ENCODE measurements at regions not wholly inside any gene's neighbourhood (a gene's known extent, or its start where the extent isn't known, plus 50 kb on each side); places are given as distances from the start of the nearest gene placed in this dataset.

- Histone ChIP-seq H3K79me2 (ENCODE audit: control insufficient read depth, insufficient read depth, low read length) (no peaks in the 10 kb centered on the region), H2AFZ (ENCODE audit: low read depth, low read length) (no peak overlapping the region), H3K9ac (replicated peaks; ENCODE audit: extremely low read depth, insufficient read depth, low read length) (no peak overlapping the region), H3K4me2 (ENCODE audit: insufficient read depth, low read length) (no peak overlapping the region), H3K27me3 (ENCODE audit: control insufficient read depth in 2 of 2, insufficient read depth in 2 of 2, low read length in 2 of 2) (no peaks in the 10 kb centered on the region), H3K27ac (ENCODE audit: insufficient read depth, low read depth, low read length) (no peak overlapping the region), H3K4me3 (replicated peaks in 1 of 3; ENCODE audit: insufficient read depth in 1 of 3, low read depth in 1 of 3, low read length in 3 of 3) (no peak overlapping the region), H3K36me3 (ENCODE audit: control insufficient read depth in 2 of 2, extremely low read depth in 1 of 2, insufficient read depth in 2 of 2, low read length in 2 of 2) (no peaks in the 10 kb centered on the region), H3K4me1 (ENCODE audit: control insufficient read depth, extremely low read depth, insufficient read depth, low read length) (no peaks in the 10 kb centered on the region), H3K9me3 (replicated peaks; ENCODE audit: control insufficient read depth, insufficient read depth, low read length) (no peaks in the 10 kb centered on the region), H3K9me1 (replicated peaks; ENCODE audit: control insufficient read depth, extremely low read depth, insufficient read depth, low read length) (no peaks in the 10 kb centered on the region), H4K20me1 (replicated peaks; ENCODE audit: control insufficient read depth, extremely low read depth, insufficient read depth, low read length) (no peaks in the 10 kb centered on the region)
- TF ChIP-seq GATA2 (IDR thresholded peaks at IDR 0.05; ENCODE audit: insufficient read depth, insufficient read length, low read depth, low read length) (no peak), MYC (IDR thresholded peaks at IDR 0.05; ENCODE audit: low read depth, low read length) (no peak), EZH2 (IDR thresholded peaks at IDR 0.05; ENCODE audit: borderline replicate concordance, low read depth, low read length, severe bottlenecking) (no peak), POLR2AphosphoS5 (IDR thresholded peaks at IDR 0.05; ENCODE audit: insufficient read depth, low read depth, low read length) (no peak), FOS (IDR thresholded peaks at IDR 0.05; ENCODE audit: borderline replicate concordance, insufficient read depth, low read length) (no peak), JUN (IDR thresholded peaks at IDR 0.05; ENCODE audit: borderline replicate concordance, insufficient read depth, insufficient read length, low read depth) (no peak), POLR2A (IDR thresholded peaks at IDR 0.05; ENCODE audit: low read depth, low read length) (no peak)
- TF ChIP-seq, protein P1, sequence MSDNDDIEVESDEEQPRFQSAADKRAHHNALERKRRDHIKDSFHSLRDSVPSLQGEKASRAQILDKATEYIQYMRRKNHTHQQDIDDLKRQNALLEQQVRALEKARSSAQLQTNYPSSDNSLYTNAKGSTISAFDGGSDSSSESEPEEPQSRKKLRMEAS (IDR thresholded peaks at IDR 0.05; ENCODE audit: insufficient read depth, insufficient read length), result no peak
- TF ChIP-seq, protein P2, sequence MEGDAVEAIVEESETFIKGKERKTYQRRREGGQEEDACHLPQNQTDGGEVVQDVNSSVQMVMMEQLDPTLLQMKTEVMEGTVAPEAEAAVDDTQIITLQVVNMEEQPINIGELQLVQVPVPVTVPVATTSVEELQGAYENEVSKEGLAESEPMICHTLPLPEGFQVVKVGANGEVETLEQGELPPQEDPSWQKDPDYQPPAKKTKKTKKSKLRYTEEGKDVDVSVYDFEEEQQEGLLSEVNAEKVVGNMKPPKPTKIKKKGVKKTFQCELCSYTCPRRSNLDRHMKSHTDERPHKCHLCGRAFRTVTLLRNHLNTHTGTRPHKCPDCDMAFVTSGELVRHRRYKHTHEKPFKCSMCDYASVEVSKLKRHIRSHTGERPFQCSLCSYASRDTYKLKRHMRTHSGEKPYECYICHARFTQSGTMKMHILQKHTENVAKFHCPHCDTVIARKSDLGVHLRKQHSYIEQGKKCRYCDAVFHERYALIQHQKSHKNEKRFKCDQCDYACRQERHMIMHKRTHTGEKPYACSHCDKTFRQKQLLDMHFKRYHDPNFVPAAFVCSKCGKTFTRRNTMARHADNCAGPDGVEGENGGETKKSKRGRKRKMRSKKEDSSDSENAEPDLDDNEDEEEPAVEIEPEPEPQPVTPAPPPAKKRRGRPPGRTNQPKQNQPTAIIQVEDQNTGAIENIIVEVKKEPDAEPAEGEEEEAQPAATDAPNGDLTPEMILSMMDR (IDR thresholded peaks at IDR 0.05; ENCODE audit: extremely low read depth in 1 of 2, insufficient read depth in 1 of 2, low read depth in 1 of 2, low read length in 2 of 2), result no peak
- dilution Hi-C loops (cut with MboI; ENCODE audit: extremely low pct_ligation_motif_present, low sequenced_read_pairs) (no loop called here), intact Hi-C loops (cut with micrococcal nuclease) (no loop called here)
- POLR2A ChIA-PET, result no interaction called here
- no TSS peak for BruUV-seq (replicated peaks)
- FAIRE-seq (no peak), DNase-seq (ENCODE audit: low read depth, low spot score) (no peak)
- CTCF ChIA-PET, result no interaction called here
Observed at GRCh38 chrX:4206941-4207340, 493.5 kb upstream of the PRKX start.
